ENCODE measurements at regions not wholly inside any gene's neighbourhood (a gene's known extent, or its start where the extent isn't known, plus 50 kb on each side); places are given as distances from the start of the nearest gene placed in this dataset.
"Not testable (repeated sequence)": the region's sequence is repeated elsewhere in the genome, so short reads cannot be mapped to it uniquely, and the experiment has no call there.

GRCh38 chr9:31229976-31230375, 1154.5 kb upstream of the ACO1 start:
- not testable (repeated sequence) for DNase-seq (ENCODE audit: low spot score in 2 of 2); FAIRE-seq

DNA sequence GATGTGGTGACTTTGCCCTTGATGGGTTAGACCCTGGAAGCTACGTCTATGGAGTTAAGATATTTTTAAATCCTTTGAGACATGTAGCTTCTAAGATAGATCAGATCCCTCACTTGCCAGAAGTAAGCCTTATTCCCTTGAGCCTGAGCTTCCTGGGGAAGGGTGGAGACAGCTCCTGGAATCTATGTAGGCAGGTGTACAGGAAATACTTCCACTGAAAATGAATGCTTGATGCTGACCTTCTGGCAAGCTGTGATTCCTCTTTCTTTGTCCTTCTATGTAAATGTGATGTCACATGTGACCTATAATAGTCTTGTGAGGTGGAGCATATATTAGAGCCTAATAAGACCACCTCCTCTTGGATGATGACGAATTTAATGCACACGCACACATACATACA, 1152.0 kb upstream of the ACO1 start:
- DNase-seq (ENCODE audit: low spot score in 2 of 2) (no peak), FAIRE-seq (no peak)

DNA sequence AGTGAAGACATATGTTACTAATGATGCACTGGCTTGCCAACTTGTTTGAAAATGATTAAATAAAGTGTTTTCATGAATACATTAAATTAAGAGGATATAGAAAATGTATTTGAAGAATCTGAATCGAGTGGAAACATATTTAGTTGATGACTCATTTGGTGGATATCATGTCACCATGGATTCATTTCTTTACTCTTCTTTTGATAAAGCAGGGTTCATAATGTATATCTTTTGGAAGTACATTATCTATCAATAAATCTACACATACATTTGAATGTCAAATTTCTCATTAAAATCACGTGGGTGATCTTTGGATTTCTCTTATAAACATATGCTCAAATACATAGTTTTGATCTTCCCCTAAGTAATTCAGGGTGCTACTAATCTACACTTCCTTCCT, 1148.1 kb upstream of the ACO1 start:
- FAIRE-seq: no peak

GRCh38 chr9:31243386-31243785, 1141.1 kb upstream of the ACO1 start:
- no peak for DNase-seq (ENCODE audit: low spot score in 2 of 2)
- FAIRE-seq: no peak

More for the DNA sequence above, 1148.1 kb upstream of the ACO1 start:
- DNase-seq (ENCODE audit: low spot score in 2 of 2): no peak

DNA sequence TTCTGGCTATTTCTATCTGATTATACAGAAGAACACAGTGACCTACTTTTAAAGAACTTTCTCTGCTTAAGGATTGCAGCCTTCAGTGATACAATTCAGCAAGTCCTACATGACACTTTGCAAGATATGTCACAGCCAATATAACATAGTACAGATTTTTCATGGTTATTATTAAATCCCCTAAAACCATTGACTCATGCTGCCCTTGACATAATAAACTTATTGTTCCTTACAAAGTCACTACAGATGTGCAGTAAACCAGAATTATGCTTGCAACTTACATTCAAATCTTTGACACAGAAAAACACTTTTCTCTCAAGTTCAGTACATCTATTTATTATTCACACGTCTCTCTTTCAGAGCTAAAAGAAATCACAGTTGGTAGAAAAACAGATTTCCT, 1136.3 kb upstream of the ACO1 start:
- DNase-seq (ENCODE audit: low spot score in 2 of 2): no peak
- no peak for FAIRE-seq

DNA sequence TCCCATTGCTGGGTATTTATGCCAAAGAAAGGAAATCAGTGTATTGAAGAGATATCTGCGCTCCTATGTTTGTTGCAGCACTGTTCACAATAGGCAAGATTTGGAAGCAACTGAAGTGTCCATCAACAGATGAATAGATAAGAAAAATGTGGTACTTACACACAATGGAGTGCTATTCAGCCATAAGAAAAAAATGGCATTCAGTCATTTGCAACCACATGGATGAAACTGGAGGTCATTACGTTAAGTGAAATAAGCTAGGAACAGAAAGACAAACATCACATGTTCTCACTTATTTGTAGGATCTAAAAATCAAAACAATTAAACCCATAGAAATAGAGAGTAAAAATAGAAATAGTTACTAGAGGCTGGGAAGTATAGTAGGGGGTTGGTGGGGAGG, 1133.1 kb upstream of the ACO1 start:
- FAIRE-seq: no peak

DNA sequence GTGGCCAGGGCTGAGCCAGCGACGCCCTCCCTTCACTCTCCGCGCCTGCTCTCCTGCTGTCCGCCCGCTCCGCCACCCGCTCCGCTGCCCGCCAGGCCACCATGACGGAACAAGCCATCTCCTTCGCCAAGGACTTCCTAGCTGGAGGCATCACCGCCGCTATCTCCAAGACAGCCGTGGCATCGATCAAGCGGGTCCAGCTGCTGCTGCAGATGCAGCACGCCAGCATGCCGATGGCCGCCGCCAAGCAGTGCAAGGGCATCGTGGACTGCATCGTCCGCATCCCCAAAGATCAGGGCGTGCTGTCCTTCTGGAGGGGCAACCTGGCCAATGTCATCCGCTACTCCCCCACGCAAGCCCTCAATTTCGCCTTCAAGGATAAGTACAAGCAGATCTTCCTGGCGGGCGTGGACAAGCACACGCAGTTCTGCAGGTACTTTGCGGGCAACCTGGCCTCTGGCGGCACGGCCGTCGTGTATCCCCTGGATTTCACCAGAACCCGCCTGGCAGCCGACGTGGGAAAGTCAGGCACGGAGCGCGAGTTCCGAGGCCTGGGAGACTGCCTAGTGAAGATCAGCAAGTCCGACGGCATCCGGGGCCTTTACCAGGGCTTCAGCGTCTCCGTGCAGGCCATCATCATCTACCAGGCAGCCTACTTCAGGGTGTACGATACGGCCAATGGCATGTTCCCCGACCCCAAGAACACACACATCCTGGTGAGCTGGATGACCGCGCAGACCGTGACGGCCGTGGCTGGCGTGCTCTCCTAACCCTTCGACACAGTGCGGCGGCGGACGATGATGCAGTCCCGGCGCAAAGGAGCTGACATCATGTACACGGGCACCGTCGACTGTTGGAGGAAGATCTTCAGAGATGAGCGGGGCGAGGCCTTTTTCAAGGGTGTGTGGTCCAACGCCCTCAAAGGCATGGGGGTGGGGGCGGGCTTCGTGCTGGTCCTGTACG, 1130.4 kb upstream of the ACO1 start:
- FAIRE-seq (no peak), DNase-seq (ENCODE audit: low spot score in 2 of 2) (no peak)

More for the DNA sequence above, 1133.1 kb upstream of the ACO1 start:
- no peak for DNase-seq (ENCODE audit: low spot score in 2 of 2)

- FAIRE-seq (no peak), DNase-seq (ENCODE audit: low spot score in 2 of 2) (no peak)
Observed at GRCh38 chr9:31255211-31255610, 1129.2 kb upstream of the ACO1 start.

DNA sequence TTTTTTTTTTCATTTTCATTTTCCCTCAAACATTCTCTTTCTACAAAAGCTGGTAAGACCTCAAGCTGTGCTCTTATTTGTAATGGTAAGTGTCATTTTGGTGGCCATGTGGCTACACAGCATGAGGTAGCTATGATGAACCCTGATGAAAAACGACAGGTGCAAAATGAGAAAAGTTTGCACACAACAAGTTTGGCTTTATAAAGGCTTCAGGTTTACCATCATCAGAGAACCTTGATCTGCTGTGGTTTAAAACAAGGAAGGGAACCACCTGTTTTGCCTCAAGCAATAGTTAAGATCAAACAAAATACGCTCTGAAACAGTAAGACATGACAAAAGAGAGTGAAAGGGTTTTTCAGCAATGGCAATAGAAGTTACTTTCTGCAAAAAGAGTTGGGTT, 1124.6 kb upstream of the ACO1 start:
- DNase-seq (ENCODE audit: low spot score in 2 of 2): no peak

GRCh38 chr9:31272456-31273295, 1111.8 kb upstream of the ACO1 start:
- DNase-seq (ENCODE audit: low spot score in 2 of 2) (no peak), FAIRE-seq (no peak)

More for the DNA sequence above, 1124.6 kb upstream of the ACO1 start:
- no peak for FAIRE-seq

DNA sequence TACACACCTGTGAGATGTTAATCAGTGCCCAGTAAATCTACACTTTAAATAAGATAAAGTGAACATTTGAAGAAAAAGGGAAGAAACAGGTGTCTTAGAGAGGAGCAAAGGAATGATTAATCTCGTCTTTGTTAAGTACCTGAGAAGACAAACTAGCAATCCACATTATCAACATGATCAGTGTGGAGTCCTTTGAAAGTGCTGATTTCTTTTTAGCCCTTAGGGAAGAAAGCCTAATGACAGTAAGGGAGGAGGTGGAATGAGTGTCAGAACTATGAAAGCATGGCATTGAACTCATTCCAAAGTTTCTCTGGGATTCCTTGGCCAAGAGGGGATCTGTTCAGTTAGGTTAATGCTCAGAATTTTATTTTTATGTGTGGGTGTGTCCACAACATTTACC, 1109.0 kb upstream of the ACO1 start:
- DNase-seq (ENCODE audit: low spot score in 2 of 2): no peak
- no peak for FAIRE-seq

DNA sequence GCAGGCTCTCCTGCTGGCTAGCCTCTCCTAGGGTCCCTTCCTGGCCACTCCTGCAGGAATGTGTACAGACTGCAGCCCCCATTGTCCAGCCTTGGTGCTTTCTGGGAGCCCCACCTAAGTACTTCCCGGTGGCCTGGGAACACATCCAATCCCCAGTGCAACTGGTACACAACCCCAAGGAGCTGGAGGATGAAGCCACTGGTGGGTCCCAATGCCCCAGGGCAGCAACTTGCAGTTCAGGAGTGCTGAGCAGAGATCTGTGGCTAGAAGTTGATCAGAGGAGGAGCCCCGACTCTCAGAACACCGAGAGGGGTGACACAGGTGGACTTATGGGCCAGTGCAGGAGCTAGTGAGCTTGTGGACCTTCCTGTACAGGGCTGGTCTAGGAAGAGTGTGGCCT, 1093.7 kb upstream of the ACO1 start:
- DNase-seq (ENCODE audit: low spot score in 2 of 2) (no peak), FAIRE-seq (no peak)

GRCh38 chr9:31302620-31303418, 1081.6 kb upstream of the ACO1 start:
- no peak for FAIRE-seq
- DNase-seq (ENCODE audit: low spot score in 2 of 2): no peak

- DNase-seq (ENCODE audit: low spot score in 2 of 2): no peak
- FAIRE-seq: no peak
Observed at GRCh38 chr9:31304576-31304975, 1079.9 kb upstream of the ACO1 start.

GRCh38 chr9:31314241-31314640, 1070.2 kb upstream of the ACO1 start:
- FAIRE-seq: no peak
- no peak for DNase-seq (ENCODE audit: low spot score in 2 of 2)

- DNase-seq (ENCODE audit: low spot score in 2 of 2) (no peak), FAIRE-seq (no peak)
Observed at GRCh38 chr9:31320494-31320893, 1063.9 kb upstream of the ACO1 start.

DNA sequence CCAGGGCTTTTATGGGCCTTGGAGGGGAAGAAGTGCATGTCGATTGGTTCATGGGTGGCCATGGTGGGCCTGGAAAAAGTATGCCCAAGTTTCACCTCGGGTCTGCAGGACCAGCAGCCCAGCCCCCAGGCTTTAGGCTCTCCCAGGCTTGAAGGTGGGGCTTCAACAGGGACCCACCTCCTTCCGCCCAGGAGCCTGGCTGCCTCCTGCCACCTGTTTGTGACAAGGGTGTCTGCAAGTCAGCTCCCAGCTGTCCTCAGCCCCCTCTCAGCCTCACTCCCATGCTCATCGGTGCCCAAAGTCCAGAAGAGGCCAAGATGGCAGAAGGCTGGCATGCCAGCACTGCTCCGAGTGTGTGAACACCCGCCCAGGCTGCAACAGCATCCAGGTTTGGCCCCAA, 1063.2 kb upstream of the ACO1 start:
- no peak for DNase-seq (ENCODE audit: low spot score in 2 of 2)
- no peak for FAIRE-seq

DNA sequence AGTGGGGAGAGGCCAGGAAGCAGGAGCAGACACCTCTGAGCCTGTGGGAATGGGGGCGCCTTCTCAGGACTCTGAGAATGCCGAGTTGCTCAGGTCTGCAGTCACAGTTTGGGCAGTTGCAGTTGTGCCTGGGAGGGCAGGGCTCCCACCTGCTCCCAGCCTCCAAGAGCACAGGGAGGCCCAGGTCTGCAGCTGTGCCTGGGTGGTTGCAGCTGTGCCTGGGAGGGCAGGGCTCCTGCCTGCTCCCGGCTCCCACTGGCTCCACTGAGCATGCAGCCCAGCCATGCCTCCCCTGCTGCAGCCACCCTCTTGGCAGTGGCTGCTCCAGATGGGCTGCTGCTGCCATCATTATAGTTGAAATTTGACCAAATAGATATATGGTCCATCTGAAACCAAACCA, 1062.8 kb upstream of the ACO1 start:
- FAIRE-seq (no peak), DNase-seq (ENCODE audit: low spot score in 2 of 2) (no peak)

DNA sequence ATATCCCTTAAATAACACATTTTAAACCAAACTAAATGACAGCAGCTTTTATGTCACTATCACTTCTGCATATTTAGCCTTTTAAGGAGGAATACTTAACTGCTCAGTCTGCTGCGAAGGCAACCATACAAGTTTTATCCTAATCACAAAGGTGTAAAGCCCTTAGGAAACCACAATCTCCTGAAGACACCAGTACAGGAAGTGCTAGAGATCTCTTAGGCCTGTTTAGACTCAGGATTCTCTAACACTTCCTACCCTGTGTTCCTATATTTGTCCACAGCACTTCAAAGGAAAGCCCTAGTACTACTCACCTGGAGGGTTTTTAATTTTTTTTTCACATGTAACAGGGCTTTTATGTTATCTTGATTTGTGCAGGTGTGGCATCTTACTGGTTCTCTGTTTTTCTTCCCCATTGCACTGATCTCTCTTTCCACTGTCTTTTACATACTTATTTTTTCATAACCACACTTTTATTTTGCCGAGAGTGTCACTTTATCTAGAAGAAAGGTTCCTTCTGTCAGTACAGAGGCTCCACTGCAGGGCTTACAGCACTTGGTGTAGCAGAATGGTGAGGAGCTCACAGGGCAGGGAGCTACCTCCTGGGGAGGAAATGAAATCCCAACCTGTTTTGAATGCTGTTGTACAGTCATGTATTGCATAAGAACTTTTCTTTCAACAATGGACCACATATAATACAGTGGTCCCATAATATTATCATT, 1060.6 kb upstream of the ACO1 start:
- DNase-seq (ENCODE audit: low spot score in 2 of 2) (no peak), FAIRE-seq (no peak)

- DNase-seq (ENCODE audit: low spot score in 2 of 2) (no peak), FAIRE-seq (no peak)
Observed at GRCh38 chr9:31325778-31326177, 1058.7 kb upstream of the ACO1 start.

All from frontal cortex (tissue), 3 donors.